Keratinocyte (primary cell): ENCODE measurements at regions not wholly inside any gene's neighbourhood (a gene's known extent, or its start where the extent isn't known, plus 50 kb on each side); places are given as distances from the start of the nearest gene placed in this dataset.

Source experiments
- DNase-seq: peaks from one replicate; pipeline ENCODE4 v3.0.0-alpha.2; 2011; ENCODE audit warnings: low read depth, missing footprints, low spot score
- FAIRE-seq: peaks from 2 replicates; lab custom pipeline; 2011; peaks lifted over from hg19 to GRCh38; lab: Jason Lieb, UNC
- H2AFZ ChIP-seq: 2 replicates; pipeline ENCODE4 v1.6.0; 2012; ENCODE audit warnings: low read length, control low read depth, inconsistent platforms; ENCODE audit not compliant: control insufficient read depth
- H3K27ac ChIP-seq: 2 replicates; pipeline ENCODE4 v1.5.1; 2011; ENCODE audit warnings: low read length; ENCODE audit not compliant: control insufficient read depth, insufficient read depth
- H3K27me3 ChIP-seq: 3 replicates; pipeline ENCODE4 v1.6.0; 2011; ENCODE audit warnings: low read length; ENCODE audit not compliant: control insufficient read depth, insufficient read depth; ENCODE audit errors: extremely low read depth
- H3K36me3 ChIP-seq, 2 experiments: 2 replicates in 1 of 2; 3 replicates in 1 of 2; pipeline ENCODE4 v1.5.1; 2011; ENCODE audit warnings: low read length in 2 of 2, mild to moderate bottlenecking in 1 of 2; ENCODE audit not compliant: control insufficient read depth in 2 of 2, insufficient read depth in 2 of 2; ENCODE audit errors: extremely low read depth in 1 of 2
- H3K4me1 ChIP-seq: 3 replicates; pipeline ENCODE4 v1.5.1; 2011; ENCODE audit warnings: low read length; ENCODE audit not compliant: control insufficient read depth, insufficient read depth; ENCODE audit errors: extremely low read depth
- H3K4me2 ChIP-seq: 3 replicates; pipeline ENCODE4 v1.6.0; 2011; ENCODE audit warnings: low read depth, low read length; ENCODE audit not compliant: control insufficient read depth, insufficient read depth; ENCODE audit errors: extremely low read depth
- H3K4me3 ChIP-seq, 3 experiments: fragments of 200-600 bp in 1 of 3; sonication (generic) in 1 of 3; 2 replicates in 2 of 3; 3 replicates in 1 of 3; pipeline ENCODE4 v1.5.1; 2011 to 2016; ENCODE audit warnings: low read length in 3 of 3, mild to moderate bottlenecking in 3 of 3, control low read depth in 2 of 3, inconsistent platforms in 1 of 3, low read depth in 1 of 3, mixed read lengths in 1 of 3, mixed run types in 1 of 3, moderate library complexity in 1 of 3; ENCODE audit not compliant: control insufficient read depth in 2 of 3, insufficient read depth in 2 of 3; ENCODE audit errors: extremely low read depth in 1 of 3
- H3K79me2 ChIP-seq: 2 replicates; pipeline ENCODE4 v1.6.0; 2012; ENCODE audit warnings: low read length; ENCODE audit not compliant: control insufficient read depth, insufficient read depth
- H3K9ac ChIP-seq: 3 replicates; pipeline ENCODE4 v1.6.0; 2011; ENCODE audit warnings: low read length; ENCODE audit not compliant: control insufficient read depth, insufficient read depth; ENCODE audit errors: extremely low read depth
- H3K9me1 ChIP-seq: 3 replicates; pipeline ENCODE4 v1.6.0; 2011; ENCODE audit warnings: low read length; ENCODE audit not compliant: control insufficient read depth, insufficient read depth; ENCODE audit errors: extremely low read depth
- H3K9me3 ChIP-seq: 2 replicates; pipeline ENCODE4 v1.5.1; 2012; ENCODE audit warnings: low read depth, low read length; ENCODE audit not compliant: control insufficient read depth
- H4K20me1 ChIP-seq: 3 replicates; pipeline ENCODE4 v1.6.0; 2011; ENCODE audit warnings: low read length; ENCODE audit not compliant: control insufficient read depth, insufficient read depth; ENCODE audit errors: extremely low read depth
- EZH2 ChIP-seq: IDR thresholded peaks from one replicate; pipeline ENCODE4 v1.6.1; 2012; ENCODE audit warnings: inconsistent platforms, mild to moderate bottlenecking, low read length, moderate library complexity
- dilution Hi-C: fragments of 300-500 bp; cut with MboI; formaldehyde crosslinking; loops from one replicate; pipeline ENCODE4 v1.7.0; 2020; ENCODE audit warnings: low sequenced_read_pairs; ENCODE audit not compliant: extremely low pct_ligation_motif_present
- TF ChIP-seq, protein P1 (sequence below), 3 experiments: IDR thresholded peaks in 1 of 3; conservative IDR thresholded peaks in 1 of 3; optimal IDR thresholded peaks in 1 of 3; 2 replicates in 2 of 3; 3 replicates in 1 of 3; pipeline versions ENCODE3 to v1.5.1; 2011; ENCODE audit warnings: low read length in 3 of 3, mild to moderate bottlenecking in 3 of 3, moderate library complexity in 2 of 3, control low read depth in 1 of 3, inconsistent platforms in 1 of 3; ENCODE audit not compliant: insufficient read depth in 2 of 3; ENCODE audit errors: extremely low read depth in 1 of 3

DNA sequence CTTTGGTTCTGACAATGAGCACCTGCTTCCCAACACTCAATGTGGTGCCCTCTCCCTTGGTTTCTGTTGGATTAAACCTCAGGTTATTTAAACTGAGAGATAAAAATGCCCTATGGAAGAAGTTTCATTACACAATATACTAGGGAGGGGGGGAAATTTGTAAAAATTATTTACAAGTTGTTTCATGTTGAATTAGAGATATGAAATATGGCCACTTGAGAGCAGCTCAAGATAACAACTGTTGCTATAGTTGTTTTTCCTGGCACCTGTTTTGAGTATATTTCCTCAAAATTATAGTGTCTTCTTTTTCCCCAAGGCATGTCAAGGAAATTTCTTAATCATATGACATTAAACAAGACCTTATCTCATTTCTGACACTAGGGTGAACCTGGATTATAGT lies 101.7 kb upstream of the COL6A5 start:
- Histone ChIP-seq H3K4me2 (no peak overlapping the region), H4K20me1 (no peaks in the 10 kb centered on the region), H3K79me2 (no peaks in the 10 kb centered on the region), H2AFZ (no peak overlapping the region), H3K9me3 (no peaks in the 10 kb centered on the region), H3K27ac (no peak overlapping the region), H3K9ac (no peak overlapping the region), H3K4me1 (no peaks in the 10 kb centered on the region), H3K27me3 (peaks cover 2% of the 10 kb centered on the region), H3K36me3 (no peaks in the 10 kb centered on the region), H3K4me3 (no peak overlapping the region), H3K9me1 (no peaks in the 10 kb centered on the region)
- FAIRE-seq (no peak), DNase-seq (no peak)
- dilution Hi-C loops, result no loop called here
- TF ChIP-seq, protein P1, sequence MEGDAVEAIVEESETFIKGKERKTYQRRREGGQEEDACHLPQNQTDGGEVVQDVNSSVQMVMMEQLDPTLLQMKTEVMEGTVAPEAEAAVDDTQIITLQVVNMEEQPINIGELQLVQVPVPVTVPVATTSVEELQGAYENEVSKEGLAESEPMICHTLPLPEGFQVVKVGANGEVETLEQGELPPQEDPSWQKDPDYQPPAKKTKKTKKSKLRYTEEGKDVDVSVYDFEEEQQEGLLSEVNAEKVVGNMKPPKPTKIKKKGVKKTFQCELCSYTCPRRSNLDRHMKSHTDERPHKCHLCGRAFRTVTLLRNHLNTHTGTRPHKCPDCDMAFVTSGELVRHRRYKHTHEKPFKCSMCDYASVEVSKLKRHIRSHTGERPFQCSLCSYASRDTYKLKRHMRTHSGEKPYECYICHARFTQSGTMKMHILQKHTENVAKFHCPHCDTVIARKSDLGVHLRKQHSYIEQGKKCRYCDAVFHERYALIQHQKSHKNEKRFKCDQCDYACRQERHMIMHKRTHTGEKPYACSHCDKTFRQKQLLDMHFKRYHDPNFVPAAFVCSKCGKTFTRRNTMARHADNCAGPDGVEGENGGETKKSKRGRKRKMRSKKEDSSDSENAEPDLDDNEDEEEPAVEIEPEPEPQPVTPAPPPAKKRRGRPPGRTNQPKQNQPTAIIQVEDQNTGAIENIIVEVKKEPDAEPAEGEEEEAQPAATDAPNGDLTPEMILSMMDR (optimal IDR thresholded peaks at IDR 0.05 in 1 of 3, IDR thresholded peaks at IDR 0.05 in 1 of 3, conservative IDR thresholded peaks at IDR 0.05 in 1 of 3; ENCODE audit: extremely low read depth in 1 of 3, insufficient read depth in 2 of 3, low read length in 3 of 3), result no peak
- TF ChIP-seq EZH2, result no peak

DNA sequence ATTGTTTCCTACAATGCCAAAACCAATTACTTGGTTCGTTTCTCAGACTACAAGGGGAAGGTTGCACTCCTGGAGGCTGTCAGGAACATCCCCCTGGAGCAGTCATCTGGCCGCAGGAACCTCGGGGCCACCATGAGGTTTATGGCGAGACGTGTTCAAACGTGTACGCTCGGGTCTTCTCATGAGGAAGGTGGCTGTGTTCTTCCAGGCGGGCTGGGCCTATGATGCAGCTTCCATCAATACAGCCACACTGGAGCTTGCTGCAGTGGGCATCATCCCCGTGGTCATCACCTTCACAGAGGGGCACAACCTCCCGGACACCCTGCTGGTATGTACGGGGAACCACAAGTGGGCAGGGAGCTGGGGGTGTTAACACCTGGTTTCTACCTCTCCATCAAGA lies 94.5 kb upstream of the COL6A5 start:
- Histone ChIP-seq H2AFZ (no peak overlapping the region), H3K4me1 (no peaks in the 10 kb centered on the region), H3K4me2 (no peak overlapping the region), H3K79me2 (no peaks in the 10 kb centered on the region), H3K4me3 (no peak overlapping the region), H3K9me3 (no peaks in the 10 kb centered on the region), H3K9ac (no peak overlapping the region), H3K9me1 (no peaks in the 10 kb centered on the region), H3K27ac (no peak overlapping the region), H3K36me3 (no peaks in the 10 kb centered on the region), H4K20me1 (no peaks in the 10 kb centered on the region), H3K27me3 (no peaks in the 10 kb centered on the region)
- TF ChIP-seq EZH2, result no peak
- TF ChIP-seq, protein P1 (optimal IDR thresholded peaks at IDR 0.05 in 1 of 3, IDR thresholded peaks at IDR 0.05 in 1 of 3, conservative IDR thresholded peaks at IDR 0.05 in 1 of 3; ENCODE audit: extremely low read depth in 1 of 3, insufficient read depth in 2 of 3, low read length in 3 of 3), result no peak
- dilution Hi-C loops, result no loop called here
- DNase-seq (no peak), FAIRE-seq (no peak)
